Karpas-422 (cell line): ENCODE measurements at regions not wholly inside any gene's neighbourhood (a gene's known extent, or its start where the extent isn't known, plus 50 kb on each side); places are given as distances from the start of the nearest gene placed in this dataset.

Source experiments
- DNase-seq: peaks from one replicate; pipeline ENCODE4 v3.0.0-alpha.2; 2015
- H2AFZ ChIP-seq: fragments of 200-600 bp; sonication (generic); 2 replicates; pipeline ENCODE4 v1.6.1; 2014; ENCODE audit warnings: antibody characterized with exemption, low read length, mixed read lengths
- H3K27ac ChIP-seq: fragments of 200-600 bp; sonication (generic); 2 replicates; pipeline ENCODE4 v1.5.1; 2014; ENCODE audit warnings: mild to moderate bottlenecking, low read length, moderate library complexity
- H3K27me3 ChIP-seq: fragments of 200-600 bp; sonication (generic); 2 replicates; pipeline ENCODE4 v1.6.1; 2014; ENCODE audit warnings: low read length, mixed read lengths
- H3K36me3 ChIP-seq: fragments of 200-600 bp; sonication (generic); 2 replicates; pipeline ENCODE4 v1.6.1; 2014; ENCODE audit warnings: low read length, mixed read lengths; ENCODE audit not compliant: insufficient read depth
- H3K4me1 ChIP-seq: fragments of 200-600 bp; sonication (generic); 2 replicates; pipeline ENCODE4 v1.6.1; 2014; ENCODE audit warnings: mild to moderate bottlenecking, low read length, mixed read lengths
- H3K4me2 ChIP-seq: fragments of 200-600 bp; sonication (generic); 2 replicates; pipeline ENCODE4 v1.6.1; 2014; ENCODE audit warnings: low read length, low read depth, mild to moderate bottlenecking; ENCODE audit not compliant: poor library complexity, severe bottlenecking
- H3K4me3 ChIP-seq: fragments of 200-600 bp; sonication (generic); 2 replicates; pipeline ENCODE4 v1.5.1; 2014; ENCODE audit warnings: mild to moderate bottlenecking, antibody characterized with exemption, low read length, mixed read lengths
- H3K79me2 ChIP-seq: fragments of 200-600 bp; sonication (generic); 2 replicates; pipeline ENCODE4 v1.6.1; 2014; ENCODE audit warnings: mild to moderate bottlenecking, low read length, mixed read lengths
- H3K9ac ChIP-seq: fragments of 200-600 bp; sonication (generic); 2 replicates; pipeline ENCODE4 v1.6.0; 2014; ENCODE audit warnings: low read length
- H3K9me2 ChIP-seq: fragments of 200-600 bp; sonication (generic), shearing (Covaris generic); replicated peaks from 2 replicates; pipeline ENCODE4 v1.6.0; 2014; ENCODE audit warnings: mild to moderate bottlenecking, low read length, moderate library complexity; ENCODE audit not compliant: insufficient read depth
- H3K9me3 ChIP-seq: fragments of 300-700, 200-600 bp; sonication (generic); 2 replicates; pipeline ENCODE4 v1.6.1; 2014; ENCODE audit warnings: low read length, mixed read lengths
- H4K20me1 ChIP-seq: fragments of 200-600 bp; sonication (generic); 2 replicates; pipeline ENCODE4 v1.6.1; 2014; ENCODE audit warnings: mild to moderate bottlenecking, antibody characterized with exemption, low read length, low read depth; ENCODE audit not compliant: insufficient read depth

- Histone ChIP-seq H2AFZ (no peak overlapping the region), H3K27ac (no peak overlapping the region), H3K27me3 (no peaks in the 10 kb centered on the region), H4K20me1 (no peaks in the 10 kb centered on the region), H3K4me2 (no peak overlapping the region), H3K9ac (no peak overlapping the region), H3K9me2 (no peaks in the 10 kb centered on the region), H3K79me2 (no peaks in the 10 kb centered on the region), H3K9me3 (no peaks in the 10 kb centered on the region), H3K4me3 (no peak overlapping the region), H3K4me1 (no peaks in the 10 kb centered on the region), H3K36me3 (no peaks in the 10 kb centered on the region)
- no peak for DNase-seq
Measured at GRCh38 chr13:22642088-22642487, 538.7 kb upstream of the SGCG start.

GRCh38 chr13:22644941-22645340 is 535.8 kb upstream of the SGCG start:
- Histone ChIP-seq H2AFZ (no peak overlapping the region), H3K79me2 (no peaks in the 10 kb centered on the region), H3K9ac (no peak overlapping the region), H4K20me1 (no peaks in the 10 kb centered on the region), H3K4me1 (no peaks in the 10 kb centered on the region), H3K27me3 (no peaks in the 10 kb centered on the region), H3K9me2 (no peaks in the 10 kb centered on the region), H3K4me3 (no peak overlapping the region), H3K9me3 (no peaks in the 10 kb centered on the region), H3K4me2 (no peak overlapping the region), H3K27ac (no peak overlapping the region), H3K36me3 (no peaks in the 10 kb centered on the region)
- no peak for DNase-seq

- no peak overlapping the region for H3K4me3 ChIP-seq
- H3K4me2 ChIP-seq: no peak overlapping the region
- H3K36me3 ChIP-seq: no peaks in the 10 kb centered on the region
- no peaks in the 10 kb centered on the region for H3K79me2 ChIP-seq
- no peak for DNase-seq
- H3K27me3 ChIP-seq: no peaks in the 10 kb centered on the region
- H3K9ac ChIP-seq: no peak overlapping the region
- no peak overlapping the region for H3K27ac ChIP-seq
- no peaks in the 10 kb centered on the region for H4K20me1 ChIP-seq
- no peak overlapping the region for H2AFZ ChIP-seq
- H3K4me1 ChIP-seq: no peaks in the 10 kb centered on the region
- no peaks in the 10 kb centered on the region for H3K9me3 ChIP-seq
- no peaks in the 10 kb centered on the region for H3K9me2 ChIP-seq
Measured at GRCh38 chr13:22647156-22647850, 533.5 kb upstream of the SGCG start.

- Histone ChIP-seq H3K4me3 (no peak overlapping the region), H3K9ac (no peak overlapping the region), H4K20me1 (no peaks in the 10 kb centered on the region), H2AFZ (no peak overlapping the region), H3K4me2 (no peak overlapping the region), H3K27me3 (no peaks in the 10 kb centered on the region), H3K36me3 (no peaks in the 10 kb centered on the region), H3K9me3 (no peaks in the 10 kb centered on the region), H3K79me2 (no peaks in the 10 kb centered on the region), H3K9me2 (no peaks in the 10 kb centered on the region), H3K4me1 (no peaks in the 10 kb centered on the region), H3K27ac (no peak overlapping the region)
- no peak for DNase-seq
Measured at GRCh38 chr13:22648320-22648801, 532.4 kb upstream of the SGCG start.

- Histone ChIP-seq H4K20me1 (no peaks in the 10 kb centered on the region), H3K9me3 (no peaks in the 10 kb centered on the region; the same call in 1 of the 2 replicates), H3K4me1 (no peaks in the 10 kb centered on the region), H3K79me2 (no peaks in the 10 kb centered on the region), H3K27ac (no peak overlapping the region), H3K36me3 (no peaks in the 10 kb centered on the region), H3K9me2 (no peaks in the 10 kb centered on the region), H3K27me3 (no peaks in the 10 kb centered on the region), H3K4me2 (no peak overlapping the region), H3K9ac (no peak overlapping the region), H2AFZ (no peak overlapping the region), H3K4me3 (no peak overlapping the region)
- no peak for DNase-seq
Measured at GRCh38 chr13:22652796-22653195, 528.0 kb upstream of the SGCG start.

GRCh38 chr13:22653866-22654265 is 526.9 kb upstream of the SGCG start:
- H3K9me3 ChIP-seq: no peaks in the 10 kb centered on the region; the same call in 1 of the 2 replicates
- no peak overlapping the region for H3K27ac ChIP-seq
- H3K36me3 ChIP-seq: no peaks in the 10 kb centered on the region
- H3K4me3 ChIP-seq: no peak overlapping the region
- no peaks in the 10 kb centered on the region for H4K20me1 ChIP-seq
- no peaks in the 10 kb centered on the region for H3K4me1 ChIP-seq
- H3K79me2 ChIP-seq: no peaks in the 10 kb centered on the region
- no peaks in the 10 kb centered on the region; the same call in 1 of the 2 replicates for H3K9me2 ChIP-seq
- no peak for DNase-seq
- no peak overlapping the region for H3K4me2 ChIP-seq
- no peak overlapping the region for H2AFZ ChIP-seq
- H3K27me3 ChIP-seq: no peaks in the 10 kb centered on the region
- no peak overlapping the region for H3K9ac ChIP-seq

- Histone ChIP-seq H3K36me3 (no peaks in the 10 kb centered on the region), H3K27me3 (no peaks in the 10 kb centered on the region), H3K27ac (no peak overlapping the region), H2AFZ (no peak overlapping the region), H3K4me2 (no peak overlapping the region), H3K9ac (no peak overlapping the region), H3K9me2 (no peaks in the 10 kb centered on the region; the same call in 1 of the 2 replicates), H3K4me1 (no peaks in the 10 kb centered on the region), H3K4me3 (no peak overlapping the region), H3K9me3 (no peaks in the 10 kb centered on the region; the same call in 1 of the 2 replicates), H3K79me2 (no peaks in the 10 kb centered on the region), H4K20me1 (no peaks in the 10 kb centered on the region)
- DNase-seq: no peak
Measured at GRCh38 chr13:22655106-22655852, 525.5 kb upstream of the SGCG start.

GRCh38 chr13:22662771-22663170 is 518.0 kb upstream of the SGCG start:
- DNase-seq: no peak
- no peaks in the 10 kb centered on the region; the same call in 1 of the 2 replicates for H3K9me2 ChIP-seq
- H3K9me3 ChIP-seq: no peaks in the 10 kb centered on the region; the same call in 1 of the 2 replicates
- no peaks in the 10 kb centered on the region for H4K20me1 ChIP-seq
- H3K27ac ChIP-seq: no peak overlapping the region
- H2AFZ ChIP-seq: no peak overlapping the region
- H3K4me2 ChIP-seq: no peak overlapping the region
- H3K4me3 ChIP-seq: no peak overlapping the region
- no peaks in the 10 kb centered on the region for H3K4me1 ChIP-seq
- H3K79me2 ChIP-seq: no peaks in the 10 kb centered on the region
- H3K9ac ChIP-seq: no peak overlapping the region
- no peaks in the 10 kb centered on the region for H3K27me3 ChIP-seq
- H3K36me3 ChIP-seq: no peaks in the 10 kb centered on the region
